IPS-18c (cell line): ENCODE measurements at regions not wholly inside any gene's neighbourhood (a gene's known extent, or its start where the extent isn't known, plus 50 kb on each side); places are given as distances from the start of the nearest gene placed in this dataset.
A peak's percentile ranks its signal among the peaks of the same experiment; 100 is the strongest.

ENCODE experiments used
- H3K4me3 ChIP-seq: 2 replicates; pipeline ENCODE4 v1.7.0; 2013; ENCODE audit warnings: low read depth, mild to moderate bottlenecking, low read length, moderate library complexity; ENCODE audit not compliant: insufficient read depth
- H3K9me3 ChIP-seq: one replicate; pipeline ENCODE4 v1.6.1; 2013; ENCODE audit warnings: mild to moderate bottlenecking, low read length, moderate library complexity; ENCODE audit not compliant: control insufficient read depth, insufficient read depth

- Histone ChIP-seq H3K4me3 (no peak overlapping the region), H3K9me3 (no peaks in the 10 kb centered on the region)
Measured at GRCh38 chr16:79772784-79773183, 172.2 kb upstream of the MAF start.

DNA sequence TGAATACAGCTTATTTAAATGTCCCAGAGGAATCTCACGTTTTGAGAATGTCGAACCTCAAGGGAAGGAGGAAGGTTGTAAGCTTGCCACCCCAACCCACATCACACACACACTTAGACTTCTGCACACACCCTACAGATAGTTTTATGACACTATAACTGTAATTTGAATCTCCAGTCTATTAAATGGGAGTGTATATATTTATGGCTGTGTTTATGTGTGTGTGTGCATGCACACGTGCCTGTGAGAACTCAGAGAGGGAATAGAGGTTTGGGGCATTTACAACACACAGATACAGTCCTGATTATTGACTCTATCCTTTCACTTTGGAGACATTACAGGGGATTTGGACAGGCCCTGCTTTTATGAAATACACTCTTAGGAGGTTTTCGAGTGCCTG, 171.5 kb upstream of the MAF start:
- Histone ChIP-seq H3K4me3 (no peak overlapping the region), H3K9me3 (no peaks in the 10 kb centered on the region)

DNA sequence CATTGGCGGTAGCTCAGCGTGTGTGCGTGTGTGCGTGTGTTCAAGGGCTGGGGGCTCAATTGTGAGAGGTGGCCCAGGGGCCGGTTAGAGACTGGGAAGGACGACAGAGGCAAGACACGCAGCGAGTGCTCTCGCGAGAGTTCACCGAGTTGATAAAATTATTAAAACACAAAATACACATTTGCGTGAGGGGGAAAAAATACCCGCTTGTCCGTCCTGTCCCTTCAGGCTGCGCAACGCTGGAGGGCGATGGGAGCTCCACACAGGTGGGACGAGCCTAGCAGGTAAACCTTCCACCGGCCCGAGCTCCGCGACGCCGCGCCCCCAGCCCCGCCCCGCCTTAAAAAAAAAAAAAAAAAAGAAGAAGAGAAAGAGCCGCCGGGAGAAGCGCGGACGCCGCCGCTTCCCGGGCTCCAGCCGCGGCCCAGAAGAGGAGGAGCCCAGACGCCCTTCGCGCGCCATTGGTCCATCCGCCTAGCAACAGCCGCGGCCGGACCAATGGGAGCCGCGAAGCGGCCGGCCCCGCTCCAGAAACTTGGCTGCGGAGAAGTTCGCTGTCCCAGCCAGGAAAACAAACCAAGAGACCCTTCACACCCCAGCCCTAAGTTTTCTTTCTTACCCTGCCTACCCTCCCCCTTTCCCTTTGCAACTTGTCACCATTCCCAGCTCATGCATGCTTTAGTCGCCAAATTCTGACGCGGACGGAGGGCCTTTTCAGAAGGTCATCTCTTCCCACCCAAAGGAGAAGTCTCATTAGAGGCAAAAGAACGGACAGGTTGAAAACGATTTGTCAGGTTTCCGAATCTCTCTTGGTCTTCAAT, 169.9 kb upstream of the MAF start:
- no peaks in the 10 kb centered on the region for H3K9me3 ChIP-seq
- peak overlapping the region; percentile 66 for H3K4me3 ChIP-seq

DNA sequence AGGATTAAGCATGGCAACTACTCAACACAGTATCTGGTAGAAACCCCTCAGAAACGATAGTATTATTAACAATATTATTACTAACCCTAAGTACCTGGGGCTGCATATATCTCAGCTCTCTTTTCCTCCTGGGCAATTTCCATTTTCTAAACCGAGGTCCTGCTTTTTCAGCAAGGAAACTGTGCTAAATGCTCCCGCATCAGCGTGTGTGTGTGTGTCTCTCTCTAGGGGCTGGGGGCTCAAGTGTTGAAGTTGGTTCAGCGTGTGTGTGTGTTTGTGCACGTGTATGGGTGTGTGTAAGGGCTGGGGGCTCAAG, 169.3 kb upstream of the MAF start:
- H3K9me3 ChIP-seq = no peaks in the 10 kb centered on the region
- peak overlapping the region; percentile 40 for H3K4me3 ChIP-seq

GRCh38 chr16:79769270-79769927, 168.9 kb upstream of the MAF start:
- H3K9me3 ChIP-seq = no peaks in the 10 kb centered on the region
- H3K4me3 ChIP-seq = no peak overlapping the region

GRCh38 chr16:79768276-79768970, 167.9 kb upstream of the MAF start:
- H3K4me3 ChIP-seq = no peak overlapping the region
- no peaks in the 10 kb centered on the region for H3K9me3 ChIP-seq

GRCh38 chr16:79767421-79768275, 167.1 kb upstream of the MAF start:
- no peaks in the 10 kb centered on the region for H3K9me3 ChIP-seq
- no peak overlapping the region for H3K4me3 ChIP-seq

DNA sequence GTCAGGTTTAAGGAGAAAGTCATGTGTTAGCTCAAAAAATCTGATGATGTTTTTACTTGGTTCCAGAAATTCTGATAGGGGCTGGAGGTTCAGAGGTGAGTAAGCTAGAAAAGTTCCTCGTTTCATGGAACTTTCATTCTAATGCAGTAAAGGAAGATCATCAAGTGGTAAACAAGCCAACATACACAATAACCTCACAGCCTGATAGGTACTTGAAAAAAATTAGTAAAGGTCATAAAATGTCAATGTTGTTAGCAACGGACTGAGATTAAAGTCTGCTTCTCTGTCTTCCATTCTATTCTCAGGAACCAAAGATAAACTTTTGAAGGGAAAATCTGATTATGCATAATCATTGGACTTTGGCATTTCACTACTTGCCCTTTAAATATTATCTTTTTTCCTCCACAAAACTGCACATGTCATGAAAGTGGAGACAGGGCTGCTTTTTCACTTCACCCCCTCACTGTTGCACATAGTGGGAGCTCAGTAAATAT, 165.4 kb upstream of the MAF start:
- H3K4me3 ChIP-seq = no peak overlapping the region
- no peaks in the 10 kb centered on the region for H3K9me3 ChIP-seq

DNA sequence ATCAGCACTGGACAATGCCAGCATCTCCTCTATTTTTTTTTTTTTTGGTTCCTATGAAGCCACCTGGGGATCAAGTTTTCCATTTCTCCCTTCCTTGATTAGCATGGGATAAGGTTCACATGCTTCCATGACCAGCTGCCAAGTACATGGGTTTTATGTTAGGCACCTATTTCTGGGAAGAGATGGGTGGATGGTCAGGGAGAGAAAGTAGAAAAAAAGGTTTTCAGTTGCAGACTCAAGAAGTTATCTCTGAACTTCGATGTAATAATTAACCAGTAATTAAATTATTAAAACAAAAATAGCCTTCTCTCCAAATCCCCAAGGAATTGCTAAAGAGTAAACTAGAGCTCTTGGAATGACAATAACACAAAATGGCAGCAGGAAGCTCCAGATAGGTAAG, 164.9 kb upstream of the MAF start:
- H3K4me3 ChIP-seq = no peak overlapping the region
- H3K9me3 ChIP-seq = no peaks in the 10 kb centered on the region

DNA sequence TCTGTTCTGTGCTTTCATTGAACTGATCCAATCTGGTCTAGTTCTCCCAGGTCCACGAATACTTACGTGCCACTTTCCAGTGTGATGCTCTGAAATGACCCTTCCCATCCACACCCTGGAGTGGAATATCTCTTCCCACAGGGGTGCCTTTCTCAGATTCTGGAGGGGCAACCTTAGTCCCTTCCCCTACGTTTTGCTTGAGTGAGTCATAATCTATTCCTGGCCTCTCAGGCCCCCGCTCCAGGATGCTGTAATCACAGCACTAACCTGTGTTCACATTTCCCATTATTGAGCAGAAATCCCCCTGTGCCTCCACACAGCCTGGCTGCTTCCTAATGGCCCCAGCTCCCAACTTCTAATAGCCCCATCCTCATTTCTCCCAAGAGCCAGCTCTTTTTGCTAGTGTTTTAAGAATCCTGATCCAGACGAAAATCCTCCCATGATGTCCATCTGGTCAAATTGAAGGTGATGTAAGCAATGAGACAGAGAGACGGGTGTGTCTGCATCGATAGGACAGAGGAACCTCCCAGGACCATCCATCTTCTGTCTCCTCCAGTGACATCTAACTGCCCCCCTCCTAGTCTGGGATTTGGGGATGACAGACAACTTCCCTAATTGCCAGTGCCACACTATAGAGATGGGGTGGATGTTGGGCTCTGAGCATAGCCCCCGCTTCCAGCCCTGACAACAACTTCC, 164.0 kb upstream of the MAF start:
- H3K4me3 ChIP-seq = no peak overlapping the region
- H3K9me3 ChIP-seq = no peaks in the 10 kb centered on the region

GRCh38 chr16:79762217-79762616, 161.7 kb upstream of the MAF start:
- H3K4me3 ChIP-seq = no peak overlapping the region
- H3K9me3 ChIP-seq = no peaks in the 10 kb centered on the region

DNA sequence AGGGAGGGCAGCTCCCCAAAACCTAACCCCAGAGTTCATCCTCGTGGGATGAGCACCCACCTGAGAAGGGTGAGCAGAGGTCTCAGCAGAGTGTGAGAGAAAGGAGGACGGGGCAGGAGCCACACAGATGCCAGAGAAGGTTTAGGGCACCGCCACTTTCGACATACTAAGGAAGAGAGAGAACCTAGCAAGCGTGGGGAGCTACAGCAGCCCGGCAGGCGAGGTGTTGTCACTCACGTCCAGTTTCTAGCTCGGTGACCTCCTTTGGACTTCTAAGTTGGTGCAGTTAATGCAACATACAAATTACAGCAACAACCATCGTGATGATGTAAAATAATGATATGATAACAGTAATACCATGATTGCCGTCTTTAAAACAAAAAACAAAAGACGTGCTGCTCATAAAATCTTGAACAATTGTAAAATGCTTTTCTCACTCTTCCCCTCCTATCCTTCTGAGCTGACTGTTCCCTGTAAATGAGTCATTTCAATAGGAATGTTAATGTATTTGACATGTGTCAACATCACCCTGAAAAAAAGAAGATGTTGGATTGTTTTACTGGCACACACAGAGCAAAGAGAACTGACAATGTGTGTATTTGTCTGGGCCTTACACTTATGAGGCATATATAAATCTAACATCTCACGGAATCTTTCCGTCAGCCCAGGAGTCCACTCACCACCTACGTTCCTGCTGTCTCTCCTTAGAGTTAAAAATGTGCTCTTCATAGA, 158.2 kb upstream of the MAF start:
- Histone ChIP-seq H3K4me3 (no peak overlapping the region), H3K9me3 (no peaks in the 10 kb centered on the region)

DNA sequence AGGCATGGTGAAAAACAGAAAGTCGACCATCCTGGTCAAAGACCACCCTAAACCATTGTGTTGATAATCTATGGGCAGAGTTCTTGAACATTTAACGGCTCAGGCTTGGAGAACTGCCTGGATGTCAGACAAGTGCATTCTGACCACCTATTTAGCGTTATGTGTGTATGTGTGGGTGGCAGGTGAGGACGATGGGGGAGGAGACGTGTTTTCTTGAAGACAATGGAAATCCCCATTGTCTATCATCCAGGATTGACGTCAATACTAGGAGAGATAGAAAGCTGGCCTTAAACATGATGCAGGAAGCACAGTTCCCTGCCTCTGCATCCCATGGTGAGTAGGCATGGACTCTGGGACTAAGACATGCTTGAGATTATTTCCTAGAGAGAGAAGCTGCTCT, 157.4 kb upstream of the MAF start:
- Histone ChIP-seq H3K4me3 (no peak overlapping the region), H3K9me3 (no peaks in the 10 kb centered on the region)

DNA sequence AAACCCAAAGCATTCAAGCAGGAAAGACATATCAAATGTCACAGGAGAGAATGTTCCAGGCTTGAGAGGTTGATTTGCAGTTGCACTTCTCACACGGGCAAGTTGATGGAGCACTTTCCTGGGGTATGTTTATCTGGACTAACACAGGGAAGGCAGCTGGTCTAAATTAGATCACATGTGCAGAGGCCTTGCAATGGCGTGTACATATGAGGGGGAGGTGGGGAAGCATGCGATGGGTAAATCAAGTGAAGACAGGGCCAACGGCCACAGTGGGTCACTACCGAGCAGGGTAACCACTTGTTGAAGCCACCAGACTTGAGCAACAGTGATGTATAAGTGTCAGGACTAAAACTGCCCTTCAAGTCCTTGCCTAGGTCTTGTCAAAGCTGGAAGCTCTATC, 156.6 kb upstream of the MAF start:
- H3K4me3 ChIP-seq = no peak overlapping the region
- no peaks in the 10 kb centered on the region for H3K9me3 ChIP-seq

GRCh38 chr16:79756571-79756970, 156.0 kb upstream of the MAF start:
- Histone ChIP-seq H3K4me3 (no peak overlapping the region), H3K9me3 (no peaks in the 10 kb centered on the region)

GRCh38 chr16:79754501-79754900, 154.0 kb upstream of the MAF start:
- Histone ChIP-seq H3K4me3 (no peak overlapping the region), H3K9me3 (no peaks in the 10 kb centered on the region)
